HFFc6 (cell line): ENCODE measurements at regions not wholly inside any gene's neighbourhood (a gene's known extent, or its start where the extent isn't known, plus 50 kb on each side); places are given as distances from the start of the nearest gene placed in this dataset.

Source experiments
- DNase-seq: peaks from one replicate; pipeline ENCODE4 v3.0.0-alpha.2; 2018
- H3K27ac Mint-ChIP-seq: 2 replicates; pipeline ENCODE4 v1.8.0; 2020; ENCODE audit warnings: mild to moderate bottlenecking, mixed read lengths
- H3K27me3 Mint-ChIP-seq: 2 replicates; pipeline ENCODE4 v1.8.0; 2021; ENCODE audit warnings: mild to moderate bottlenecking, moderate library complexity, mixed read lengths; ENCODE audit not compliant: insufficient read depth
- H3K36me3 Mint-ChIP-seq: 2 replicates; pipeline ENCODE4 v1.8.0; 2021; ENCODE audit warnings: low read depth, mixed read lengths
- H3K4me1 Mint-ChIP-seq: 2 replicates; pipeline ENCODE4 v1.8.0; 2020; ENCODE audit warnings: low read depth, mixed read lengths
- H3K4me3 Mint-ChIP-seq: 2 replicates; pipeline ENCODE4 v1.8.0; 2020; ENCODE audit warnings: mild to moderate bottlenecking, moderate library complexity, mixed read lengths
- H3K9me3 Mint-ChIP-seq: 2 replicates; pipeline ENCODE4 v1.8.0; 2020; ENCODE audit warnings: mild to moderate bottlenecking, mixed read lengths
- CTCF ChIP-seq: fragments of 200-600 bp; sonication (generic); IDR thresholded peaks from 2 replicates; pipeline ENCODE4 v1.5.0; 2021; ENCODE audit warnings: antibody characterized with exemption, mild to moderate bottlenecking

- peaks cover 14% of the 10 kb centered on the region for H3K9me3 Mint-ChIP-seq
- H3K27me3 Mint-ChIP-seq: peaks cover 16% of the 10 kb centered on the region
- H3K36me3 Mint-ChIP-seq: no peaks in the 10 kb centered on the region
- no peak overlapping the region for H3K27ac Mint-ChIP-seq
- no peak overlapping the region for H3K4me3 Mint-ChIP-seq
- no peak for TF ChIP-seq CTCF
- no peaks in the 10 kb centered on the region for H3K4me1 Mint-ChIP-seq
- DNase-seq: no peak
Observed at GRCh38 chr6:166860392-166860791, 96.0 kb downstream of the RNASET2 start.

DNA sequence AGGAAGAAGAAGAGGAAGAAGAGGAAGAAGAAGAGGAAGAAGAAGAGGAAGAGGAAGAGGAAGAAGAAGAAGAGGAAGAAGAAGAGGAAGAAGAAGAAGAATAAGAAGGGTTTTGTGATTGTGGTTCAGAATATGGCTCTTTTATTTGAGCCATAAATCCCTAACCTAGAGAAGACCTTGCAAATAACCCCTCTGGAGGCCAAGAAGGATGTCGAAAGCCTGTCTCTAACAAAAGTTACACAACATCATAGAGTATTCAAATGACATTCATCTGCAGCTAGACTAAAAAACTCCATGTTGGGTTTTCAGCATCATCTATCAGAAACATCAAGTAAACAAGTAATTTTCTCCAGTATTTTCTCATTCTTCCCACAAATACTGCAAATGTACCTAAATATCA, 100.9 kb downstream of the RNASET2 start:
- no peaks in the 10 kb centered on the region for H3K36me3 Mint-ChIP-seq
- no peak overlapping the region for H3K4me3 Mint-ChIP-seq
- H3K4me1 Mint-ChIP-seq: no peaks in the 10 kb centered on the region
- DNase-seq: no peak
- peaks cover 4% of the 10 kb centered on the region for H3K27me3 Mint-ChIP-seq
- no peak for TF ChIP-seq CTCF
- H3K9me3 Mint-ChIP-seq: peaks cover 38% of the 10 kb centered on the region
- no peak overlapping the region for H3K27ac Mint-ChIP-seq

DNA sequence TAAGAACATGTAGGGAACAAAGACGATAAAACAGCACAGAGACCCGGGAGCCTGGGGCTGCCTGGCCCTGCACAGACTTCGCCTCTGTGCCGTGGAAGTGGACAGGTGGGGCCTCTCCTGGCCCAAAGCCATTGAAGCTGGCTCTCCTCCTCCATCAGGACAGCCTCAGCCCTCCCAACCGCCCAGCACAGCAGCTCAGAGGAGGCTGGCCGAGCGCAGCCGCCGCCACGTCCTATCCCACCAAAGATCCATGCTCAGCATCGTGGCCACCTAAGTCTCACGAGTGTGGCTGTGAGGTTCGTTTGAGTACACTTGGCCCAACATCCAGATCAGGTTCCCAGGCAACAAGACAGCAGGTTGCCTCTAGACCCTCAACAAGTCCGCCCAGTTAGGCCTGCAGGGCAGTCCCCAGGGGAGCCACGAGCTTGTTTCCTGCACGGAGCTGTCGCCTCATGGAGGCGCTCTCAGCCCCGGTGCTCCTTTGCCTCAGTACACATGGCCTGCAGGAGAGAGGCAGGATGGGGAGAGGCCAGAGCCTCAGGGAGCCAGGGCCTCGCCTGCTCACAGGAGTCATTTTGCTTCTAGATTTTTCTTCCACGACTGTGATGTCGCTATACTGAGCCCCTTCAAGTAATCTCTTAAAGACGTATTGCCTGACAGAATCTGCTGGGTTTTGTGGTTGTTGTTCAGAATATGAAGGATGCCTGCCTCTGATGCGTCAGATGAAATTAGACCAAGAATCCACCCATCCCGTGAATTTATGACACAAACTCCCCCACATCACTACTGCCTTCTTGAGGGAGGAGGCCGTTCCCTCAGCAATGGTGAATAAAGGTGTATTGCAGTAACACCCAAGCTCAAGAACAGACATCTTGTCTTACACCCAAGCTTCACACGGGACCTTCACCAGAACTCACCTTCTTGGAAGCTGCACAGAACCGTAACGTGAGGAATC, 102.7 kb downstream of the RNASET2 start:
- H3K27ac Mint-ChIP-seq: no peak overlapping the region

GRCh38 chr6:166852451-166852975, 103.8 kb downstream of the RNASET2 start:
- no peak for DNase-seq
- Mint-ChIP-seq H3K36me3 (no peaks in the 10 kb centered on the region; the same call in 1 of the 2 replicates), H3K27ac (no peak overlapping the region)

More for the DNA sequence above, 102.7 kb downstream of the RNASET2 start:
- no peak for TF ChIP-seq CTCF
- H3K4me1 Mint-ChIP-seq: no peaks in the 10 kb centered on the region
- H3K4me3 Mint-ChIP-seq: no peak overlapping the region
- no peak for DNase-seq
- H3K36me3 Mint-ChIP-seq: no peaks in the 10 kb centered on the region; the same call in 1 of the 2 replicates
- H3K9me3 Mint-ChIP-seq: peaks cover 44% of the 10 kb centered on the region
- peaks cover 3% of the 10 kb centered on the region for H3K27me3 Mint-ChIP-seq

DNA sequence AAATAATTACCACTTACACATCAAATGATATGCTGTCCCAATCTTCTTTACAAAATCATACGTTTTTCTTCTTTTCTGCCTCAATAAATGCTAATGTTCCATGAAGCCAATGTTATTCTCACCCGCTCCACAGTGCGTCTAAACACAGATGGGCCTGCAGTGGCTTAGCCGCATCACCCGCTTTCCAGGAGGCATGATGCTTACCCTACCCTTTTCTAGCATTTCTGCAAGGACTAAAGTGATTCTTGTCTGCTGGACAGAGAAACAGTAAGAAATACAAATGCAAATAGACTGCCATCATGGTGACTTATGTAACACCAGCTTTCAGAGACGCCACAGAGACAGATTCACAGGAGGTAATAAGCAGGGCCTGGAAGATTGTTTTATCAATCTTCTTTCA, 104.4 kb downstream of the RNASET2 start:
- peaks cover 5% of the 10 kb centered on the region for H3K27me3 Mint-ChIP-seq

More at GRCh38 chr6:166852451-166852975, 103.8 kb downstream of the RNASET2 start:
- TF ChIP-seq CTCF: no peak
- H3K9me3 Mint-ChIP-seq: peaks cover 43% of the 10 kb centered on the region
- H3K4me1 Mint-ChIP-seq: no peaks in the 10 kb centered on the region
- peaks cover 5% of the 10 kb centered on the region for H3K27me3 Mint-ChIP-seq
- no peak overlapping the region for H3K4me3 Mint-ChIP-seq

More for the DNA sequence above, 104.4 kb downstream of the RNASET2 start:
- H3K27ac Mint-ChIP-seq: no peak overlapping the region
- no peak for TF ChIP-seq CTCF
- H3K9me3 Mint-ChIP-seq: peaks cover 45% of the 10 kb centered on the region
- H3K4me1 Mint-ChIP-seq: no peaks in the 10 kb centered on the region
- no peak for DNase-seq
- no peaks in the 10 kb centered on the region; the same call in 1 of the 2 replicates for H3K36me3 Mint-ChIP-seq
- no peak overlapping the region for H3K4me3 Mint-ChIP-seq
